ENCODE measurements at regions not wholly inside any gene's neighbourhood (a gene's known extent, or its start where the extent isn't known, plus 50 kb on each side); places are given as distances from the start of the nearest gene placed in this dataset.

- TF ChIP-seq EZH2 (IDR thresholded peaks at IDR 0.05; ENCODE audit: low read depth, low read length, severe bottlenecking) (no peak), PHF8 (conservative IDR thresholded peaks at IDR 0.05; ENCODE audit: low read depth, low read length) (no peak), SUZ12 (IDR thresholded peaks at IDR 0.05; ENCODE audit: low read length) (no peak), ATF3 (IDR thresholded peaks at IDR 0.05; ENCODE audit: insufficient read depth, low read depth, low read length) (no peak), BACH1 (IDR thresholded peaks at IDR 0.05; ENCODE audit: low read length) (no peak)
Measured at GRCh38 chr11:92316106-92316809, 91.6 kb downstream of the FAT3 start (continued).
